ENCODE measurements at regions not wholly inside any gene's neighbourhood (a gene's known extent, or its start where the extent isn't known, plus 50 kb on each side); places are given as distances from the start of the nearest gene placed in this dataset.

- DNase-seq (ENCODE audit: extremely low read depth in 1 of 2, low read depth in 1 of 2): no peak
Observed at GRCh38 chr4:34733185-34733941, 1511.0 kb downstream of the ARAP2 start.

GRCh38 chr4:34766935-34767334, 1477.4 kb downstream of the ARAP2 start:
- DNase-seq (ENCODE audit: extremely low read depth in 1 of 2, low read depth in 1 of 2): no peak

GRCh38 chr4:34767407-34767806, 1476.9 kb downstream of the ARAP2 start:
- no peak for DNase-seq (ENCODE audit: extremely low read depth in 1 of 2, low read depth in 1 of 2)

- no peak for DNase-seq (ENCODE audit: extremely low read depth in 1 of 2, low read depth in 1 of 2)
Observed at GRCh38 chr4:34771632-34772031, 1472.7 kb downstream of the ARAP2 start.

- no peak for DNase-seq (ENCODE audit: extremely low read depth in 1 of 2, low read depth in 1 of 2)
Observed at GRCh38 chr4:34790131-34790530, 1454.2 kb downstream of the ARAP2 start.

GRCh38 chr4:34791209-34791608, 1453.1 kb downstream of the ARAP2 start:
- no peak for DNase-seq (ENCODE audit: extremely low read depth in 1 of 2, low read depth in 1 of 2)

- DNase-seq (ENCODE audit: extremely low read depth in 1 of 2, low read depth in 1 of 2): no peak
Observed at GRCh38 chr4:34800953-34801352, 1443.4 kb downstream of the ARAP2 start.

- no peak for DNase-seq (ENCODE audit: extremely low read depth in 1 of 2, low read depth in 1 of 2)
Observed at GRCh38 chr4:34814266-34814665, 1430.0 kb downstream of the ARAP2 start.

GRCh38 chr4:34824515-34824914, 1419.8 kb downstream of the ARAP2 start:
- no peak for DNase-seq (ENCODE audit: extremely low read depth in 1 of 2, low read depth in 1 of 2)

- DNase-seq (ENCODE audit: extremely low read depth in 1 of 2, low read depth in 1 of 2): no peak
Observed at GRCh38 chr4:34826660-34827059, 1417.7 kb downstream of the ARAP2 start.

GRCh38 chr4:34845926-34846325, 1398.4 kb downstream of the ARAP2 start:
- DNase-seq (ENCODE audit: extremely low read depth in 1 of 2, low read depth in 1 of 2): no peak

GRCh38 chr4:34850421-34850820, 1393.9 kb downstream of the ARAP2 start:
- DNase-seq (ENCODE audit: extremely low read depth in 1 of 2, low read depth in 1 of 2): no peak

GRCh38 chr4:34850968-34851367, 1393.3 kb downstream of the ARAP2 start:
- DNase-seq (ENCODE audit: extremely low read depth in 1 of 2, low read depth in 1 of 2): no peak

GRCh38 chr4:34851411-34851810, 1392.9 kb downstream of the ARAP2 start:
- DNase-seq (ENCODE audit: extremely low read depth in 1 of 2, low read depth in 1 of 2): no peak

GRCh38 chr4:34854451-34854850, 1389.9 kb downstream of the ARAP2 start:
- no peak for DNase-seq (ENCODE audit: extremely low read depth in 1 of 2, low read depth in 1 of 2)

- DNase-seq (ENCODE audit: extremely low read depth in 1 of 2, low read depth in 1 of 2): no peak
Observed at GRCh38 chr4:34861666-34862065, 1382.6 kb downstream of the ARAP2 start.

- no peak for DNase-seq (ENCODE audit: extremely low read depth in 1 of 2, low read depth in 1 of 2)
Observed at GRCh38 chr4:34878961-34879360, 1365.4 kb downstream of the ARAP2 start.

- no peak for DNase-seq (ENCODE audit: extremely low read depth in 1 of 2, low read depth in 1 of 2)
Observed at GRCh38 chr4:34880246-34880645, 1364.1 kb downstream of the ARAP2 start.

GRCh38 chr4:34891892-34892291, 1352.4 kb downstream of the ARAP2 start:
- DNase-seq (ENCODE audit: extremely low read depth in 1 of 2, low read depth in 1 of 2): no peak

GRCh38 chr4:34893382-34893781, 1350.9 kb downstream of the ARAP2 start:
- DNase-seq (ENCODE audit: extremely low read depth in 1 of 2, low read depth in 1 of 2): no peak

- no peak for DNase-seq (ENCODE audit: extremely low read depth in 1 of 2, low read depth in 1 of 2)
Observed at GRCh38 chr4:34920032-34920431, 1324.3 kb downstream of the ARAP2 start.

- no peak for DNase-seq (ENCODE audit: extremely low read depth in 1 of 2, low read depth in 1 of 2)
Observed at GRCh38 chr4:34921391-34921790, 1322.9 kb downstream of the ARAP2 start.

GRCh38 chr4:34922325-34922724, 1322.0 kb downstream of the ARAP2 start:
- DNase-seq (ENCODE audit: extremely low read depth in 1 of 2, low read depth in 1 of 2): no peak

All from stimulated activated CD8-positive, alpha-beta memory T cell treated with anti-CD3 and anti-CD28 coated beads, Interleukin-7, amount 100 ng/mL, for 48 hours (primary cell).